Fibroblast of lung (primary cell): ENCODE measurements at regions not wholly inside any gene's neighbourhood (a gene's known extent, or its start where the extent isn't known, plus 50 kb on each side); places are given as distances from the start of the nearest gene placed in this dataset.

Source experiments
- DNase-seq, 2 donors: peaks; one replicate each; pipeline versions ENCODE4 v3.0.0 to v3.0.0-alpha.2; 2010; ENCODE audit warnings: low read depth in 2 of 2
- H2AFZ ChIP-seq: 2 replicates; pipeline ENCODE4 v1.5.1; 2012; ENCODE audit warnings: low read length, control low read depth, inconsistent platforms
- H3K27ac ChIP-seq: 2 replicates; pipeline ENCODE4 v1.5.1; 2011; ENCODE audit warnings: low read length, control low read depth; ENCODE audit not compliant: insufficient read depth
- H3K27me3 ChIP-seq: 2 replicates; pipeline ENCODE4 v1.5.1; 2011; ENCODE audit warnings: mild to moderate bottlenecking, low read length; ENCODE audit not compliant: control insufficient read depth, insufficient read depth
- H3K36me3 ChIP-seq: 2 replicates; pipeline ENCODE4 v1.5.1; 2011; ENCODE audit warnings: low read length; ENCODE audit not compliant: control insufficient read depth, insufficient read depth
- H3K4me1 ChIP-seq: 2 replicates; pipeline ENCODE4 v1.5.1; 2011; ENCODE audit warnings: low read length; ENCODE audit not compliant: control insufficient read depth, insufficient read depth; ENCODE audit errors: extremely low read depth
- H3K4me2 ChIP-seq: 2 replicates; pipeline ENCODE4 v1.5.1; 2011; ENCODE audit warnings: low read length, control low read depth; ENCODE audit not compliant: insufficient read depth; ENCODE audit errors: extremely low read depth
- H3K4me3 ChIP-seq, 4 experiments: fragments of 200-600 bp in 1 of 4; sonication (generic) in 1 of 4; replicated peaks in 1 of 4; 2 replicates each; pipeline ENCODE4 v1.5.1; 2011 to 2016; ENCODE audit warnings: low read length in 4 of 4, low read depth in 3 of 4, mild to moderate bottlenecking in 3 of 4, control low read depth in 2 of 4, inconsistent platforms in 1 of 4, mixed read lengths in 1 of 4; ENCODE audit not compliant: insufficient read depth in 1 of 4; ENCODE audit errors: control extremely low read depth in 1 of 4
- H3K79me2 ChIP-seq: 2 replicates; pipeline ENCODE4 v1.5.1; 2012; ENCODE audit warnings: mild to moderate bottlenecking, low read length, inconsistent platforms; ENCODE audit not compliant: control insufficient read depth, insufficient read depth
- H3K9ac ChIP-seq: 2 replicates; pipeline ENCODE4 v1.5.1; 2011; ENCODE audit warnings: mild to moderate bottlenecking, low read length, control low read depth; ENCODE audit not compliant: insufficient read depth
- H3K9me3 ChIP-seq: 2 replicates; pipeline ENCODE4 v1.5.1; 2012; ENCODE audit warnings: low read depth, low read length; ENCODE audit not compliant: control insufficient read depth, insufficient read depth
- H4K20me1 ChIP-seq: 2 replicates; pipeline ENCODE4 v1.5.1; 2011; ENCODE audit warnings: low read length; ENCODE audit not compliant: control insufficient read depth, insufficient read depth; ENCODE audit errors: extremely low read depth
- EZH2 ChIP-seq: IDR thresholded peaks from 2 replicates; pipeline ENCODE4 v1.5.1; 2012; ENCODE audit warnings: low read length, control low read depth, mild to moderate bottlenecking; ENCODE audit errors: missing control alignments
- TF ChIP-seq, protein P1 (sequence below), 2 donors: IDR thresholded peaks in 1 of 2; conservative IDR thresholded peaks in 1 of 2; 1 replicate in 1 of 2; 2 replicates in 1 of 2; pipeline ENCODE4 v1.5.1; 2011 to 2012; ENCODE audit warnings: low read length in 2 of 2, control low read depth in 1 of 2, inconsistent platforms in 1 of 2, low read depth in 1 of 2, mild to moderate bottlenecking in 1 of 2

DNA sequence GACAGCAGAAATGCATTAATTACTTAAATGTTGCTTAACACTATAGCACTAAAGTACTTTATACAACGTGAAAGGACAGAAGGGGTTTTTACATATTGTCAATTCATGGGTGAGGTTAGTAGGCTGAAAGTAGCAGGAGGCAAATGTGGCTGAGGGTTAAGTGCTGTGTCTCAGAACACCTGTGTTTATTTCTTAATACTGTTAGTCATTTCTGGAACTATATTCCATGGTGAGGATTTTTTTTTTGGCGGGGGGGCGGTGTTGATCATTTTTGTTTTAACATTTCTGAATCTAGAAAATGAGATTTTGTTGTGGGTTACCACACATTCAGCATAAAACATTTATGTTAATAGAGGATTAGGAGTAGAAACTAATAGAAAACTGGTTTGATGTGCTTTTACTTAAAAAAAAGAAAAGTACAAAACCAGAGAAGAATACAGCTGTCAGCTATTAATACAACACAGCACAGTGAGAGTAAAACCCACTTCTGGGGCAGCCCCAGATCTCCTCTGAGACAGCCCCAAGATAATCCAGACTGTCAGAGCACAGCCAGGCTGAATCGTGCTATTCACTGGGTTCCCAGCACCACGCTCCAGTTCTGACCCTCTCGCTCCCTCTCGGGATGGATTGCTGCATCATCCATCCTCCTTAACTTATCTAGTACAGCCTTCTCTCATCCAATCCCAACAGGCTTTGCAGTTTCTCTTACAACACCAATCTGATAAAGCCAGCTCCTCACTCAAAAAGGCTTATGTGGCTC lies 307.7 kb downstream of the TUSC7 start:
- Histone ChIP-seq H3K4me3 (no peak overlapping the region), H3K4me1 (no peaks in the 10 kb centered on the region), H3K4me2 (no peak overlapping the region), H3K79me2 (no peaks in the 10 kb centered on the region), H3K9ac (no peak overlapping the region), H3K27me3 (no peaks in the 10 kb centered on the region), H3K27ac (no peak overlapping the region), H4K20me1 (no peaks in the 10 kb centered on the region), H3K36me3 (no peaks in the 10 kb centered on the region), H2AFZ (no peak overlapping the region), H3K9me3 (no peaks in the 10 kb centered on the region)
- DNase-seq = no peak
- TF ChIP-seq EZH2 = no peak
- TF ChIP-seq, protein P1, sequence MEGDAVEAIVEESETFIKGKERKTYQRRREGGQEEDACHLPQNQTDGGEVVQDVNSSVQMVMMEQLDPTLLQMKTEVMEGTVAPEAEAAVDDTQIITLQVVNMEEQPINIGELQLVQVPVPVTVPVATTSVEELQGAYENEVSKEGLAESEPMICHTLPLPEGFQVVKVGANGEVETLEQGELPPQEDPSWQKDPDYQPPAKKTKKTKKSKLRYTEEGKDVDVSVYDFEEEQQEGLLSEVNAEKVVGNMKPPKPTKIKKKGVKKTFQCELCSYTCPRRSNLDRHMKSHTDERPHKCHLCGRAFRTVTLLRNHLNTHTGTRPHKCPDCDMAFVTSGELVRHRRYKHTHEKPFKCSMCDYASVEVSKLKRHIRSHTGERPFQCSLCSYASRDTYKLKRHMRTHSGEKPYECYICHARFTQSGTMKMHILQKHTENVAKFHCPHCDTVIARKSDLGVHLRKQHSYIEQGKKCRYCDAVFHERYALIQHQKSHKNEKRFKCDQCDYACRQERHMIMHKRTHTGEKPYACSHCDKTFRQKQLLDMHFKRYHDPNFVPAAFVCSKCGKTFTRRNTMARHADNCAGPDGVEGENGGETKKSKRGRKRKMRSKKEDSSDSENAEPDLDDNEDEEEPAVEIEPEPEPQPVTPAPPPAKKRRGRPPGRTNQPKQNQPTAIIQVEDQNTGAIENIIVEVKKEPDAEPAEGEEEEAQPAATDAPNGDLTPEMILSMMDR (conservative IDR thresholded peaks at IDR 0.05 in 1 of 2, IDR thresholded peaks at IDR 0.05 in 1 of 2; ENCODE audit: low read depth in 1 of 2, low read length in 2 of 2) = no peak

GRCh38 chr3:117018655-117019054 lies 309.1 kb downstream of the TUSC7 start:
- TF ChIP-seq, protein P1 (conservative IDR thresholded peaks at IDR 0.05 in 1 of 2, IDR thresholded peaks at IDR 0.05 in 1 of 2; ENCODE audit: low read depth in 1 of 2, low read length in 2 of 2) = no peak
- no peak for TF ChIP-seq EZH2
- Histone ChIP-seq H3K4me1 (no peaks in the 10 kb centered on the region), H3K27ac (no peak overlapping the region)

DNA sequence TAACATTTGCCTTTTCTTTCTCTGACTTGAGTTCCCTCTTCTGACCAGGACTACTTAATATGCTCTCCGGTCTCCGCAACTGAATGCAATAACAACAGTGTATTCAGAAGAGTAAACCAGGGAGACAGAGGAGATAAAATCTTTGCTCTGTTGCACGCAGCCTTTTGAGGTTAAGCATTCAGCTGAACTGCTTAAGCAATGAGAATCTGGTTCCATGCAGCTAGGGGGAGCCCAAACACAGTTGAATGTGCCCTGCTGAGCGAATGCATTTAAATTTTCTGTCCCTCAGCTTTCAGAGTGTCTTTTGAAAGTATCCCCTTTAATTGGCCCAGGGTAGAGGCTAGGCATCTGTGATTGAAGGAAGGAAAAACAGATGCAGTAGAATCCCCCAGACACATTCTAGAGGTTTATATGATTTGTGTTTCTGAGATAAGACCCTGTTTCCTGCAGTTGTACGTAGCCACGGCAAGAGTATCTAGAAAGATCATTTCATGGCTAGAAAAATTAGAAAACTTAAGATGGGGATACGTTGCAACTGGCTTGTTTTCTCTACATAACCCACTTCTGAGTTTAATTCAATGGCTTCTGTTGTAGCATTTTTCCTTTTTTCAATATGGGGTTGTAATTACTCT lies 309.6 kb downstream of the TUSC7 start:
- peak; percentile 51 to 80 for DNase-seq
- Histone ChIP-seq H3K4me1 (no peaks in the 10 kb centered on the region), H2AFZ (peak overlapping the region; percentile 17), H3K79me2 (no peaks in the 10 kb centered on the region), H4K20me1 (no peaks in the 10 kb centered on the region), H3K4me2 (peak overlapping the region; percentile 37), H3K9me3 (no peaks in the 10 kb centered on the region), H3K9ac (no peak overlapping the region), H3K36me3 (no peaks in the 10 kb centered on the region), H3K27ac (no peak overlapping the region), H3K27me3 (no peaks in the 10 kb centered on the region), H3K4me3 (peak overlapping the region in 2 of 4 experiments; percentile 2 to 5)
- TF ChIP-seq, protein P1 (conservative IDR thresholded peaks at IDR 0.05 in 1 of 2, IDR thresholded peaks at IDR 0.05 in 1 of 2; ENCODE audit: low read depth in 1 of 2, low read length in 2 of 2) = peak; percentile 85 to 90
- TF ChIP-seq EZH2 = no peak

More at GRCh38 chr3:117018655-117019054, 309.1 kb downstream of the TUSC7 start:
- no peak overlapping the region for H3K4me2 ChIP-seq
- H3K79me2 ChIP-seq = no peaks in the 10 kb centered on the region
- no peak overlapping the region for H2AFZ ChIP-seq
- H4K20me1 ChIP-seq = no peaks in the 10 kb centered on the region
- no peaks in the 10 kb centered on the region for H3K36me3 ChIP-seq
- H3K9me3 ChIP-seq = no peaks in the 10 kb centered on the region
- no peak for DNase-seq
- no peak overlapping the region for H3K9ac ChIP-seq
- no peaks in the 10 kb centered on the region for H3K27me3 ChIP-seq
- H3K4me3 ChIP-seq = no peak overlapping the region
